Heart right ventricle (tissue), 16 donors: ENCODE measurements at regions not wholly inside any gene's neighbourhood (a gene's known extent, or its start where the extent isn't known, plus 50 kb on each side); places are given as distances from the start of the nearest gene placed in this dataset.
"Not testable (repeated sequence)": the region's sequence is repeated elsewhere in the genome, so short reads cannot be mapped to it uniquely, and the experiment has no call there.

ENCODE experiments used
- ATAC-seq, 8 donors: fragments of 200-7000 bp; cut with Tn5 transposase; one replicate each; pipeline ENCODE4 v1.9.1; 2020; ENCODE audit warnings: mild to moderate bottlenecking in 8 of 8, moderate library complexity in 8 of 8, moderate number of reproducible peaks in 1 of 8
- DNase-seq, 2 donors: peaks; one replicate each; pipeline ENCODE4 v3.0.0-alpha.2; 2020
- H3K27ac ChIP-seq, 10 donors: fragments of 200-600 bp; sonication (generic) in 2 of 10; one replicate each; pipeline versions ENCODE4 v1.5.0 to v1.8.0; 2020 to 2022; ENCODE audit warnings: mild to moderate bottlenecking in 3 of 10
- H3K27me3 ChIP-seq, 7 donors: fragments of 200-600 bp; one replicate each; pipeline ENCODE4 v1.8.0; 2021 to 2022; ENCODE audit warnings: mild to moderate bottlenecking in 2 of 7
- H3K36me3 ChIP-seq, 9 donors: fragments of 200-600 bp; sonication (generic) in 1 of 9; one replicate each; pipeline versions ENCODE4 v1.5.0 to v1.8.0; 2020 to 2022; ENCODE audit warnings: mild to moderate bottlenecking in 2 of 9
- H3K4me1 ChIP-seq, 9 donors: fragments of 200-600 bp; sonication (generic) in 1 of 9; one replicate each; pipeline versions ENCODE4 v1.5.0 to v1.8.0; 2020 to 2022; ENCODE audit warnings: mild to moderate bottlenecking in 4 of 9
- H3K4me3 ChIP-seq, 10 donors: fragments of 200-600 bp; sonication (generic) in 2 of 10; one replicate each; pipeline versions ENCODE4 v1.5.0 to v1.8.0; 2020 to 2022; ENCODE audit warnings: mild to moderate bottlenecking in 7 of 10, moderate library complexity in 2 of 10
- H3K9me3 ChIP-seq, 11 donors: fragments of 200-600 bp in 10 of 11; sonication (generic) in 2 of 11; one replicate each; pipeline versions ENCODE4 v1.5.0 to v1.8.0; 2013 to 2022; ENCODE audit warnings: mild to moderate bottlenecking in 2 of 11, control low read depth in 1 of 11, moderate library complexity in 1 of 11
- CTCF ChIP-seq, 9 donors: fragments of 200-600 bp; sonication (generic) in 2 of 9; IDR thresholded peaks; one replicate each; pipeline versions ENCODE4 v1.5.0 to v1.8.0; 2021 to 2022; ENCODE audit warnings: antibody characterized with exemption in 9 of 9, mild to moderate bottlenecking in 5 of 9, moderate library complexity in 1 of 9
- WGBS, 2 donors: extraction: QIAGEN DNeasy Blood & Tissue Kit; methylation state at CpG; one replicate each; pipeline ENCODE4 v1.1.7; 2013; ENCODE audit warnings: inconsistent platforms in 1 of 2; 5-methylcytosine and 5-hydroxymethylcytosine counted together
- intact Hi-C, 10 donors: fragments of 100-400 bp; cut with DNase I; formaldehyde crosslinking; loops; one replicate each; pipeline versions ENCODE4 v1.11.1 to v1.14.2; 2022
- donor health status: Arrhythmogenic right ventricular cardiomyopathy.
- donor health status: ischemic (EF 13 %, LVEDD 7.1; RV severe dilation, severe dysfunction).
- donor health status: healthy with polysubstance abuse.
- donor health status: DM: no; HTN: yes; CAD: no.
- donor health status: DM: no; HTN: no; CAD: no.
- donor health status: ischemic (EF 25% LVEDD 6.9; RV normal size, moderate dysfunction).
- donor health status: ischemic (EF 25% LVEDD 5.7; RV mildly dilated, moderate dysfunction).
- donor health status: healthy.
- donor health status: DM: yes; HTN: yes; CAD: no.
- donor health status: Ischemic cardiomyopathy.
- donor health status: ischemic (EF 35%, LVEDD 5.7; RV mildly dilated, moderate dysfunction).
- donor health status: nonischemic (EF 11% LVEDD 7.7; RV severe dilation, severe dysfunction).
- donor health status: DM: yes; HTN: yes; CAD: no.
- donor health status: PGD.
- donor health status: ischemic (EF 29% LVEDD 5.4; RV normal size, mild dysfunction).
- donor health status: nonischemic (EF 23%, LVEDD 6.1; RV moderate dilation, normal function).

- H3K4me1 ChIP-seq, result peaks cover 0 to 12% (median 0%) of the 10 kb centered on the region in 9 donors
- intact Hi-C loops, result no loop called here
- no peak for ATAC-seq
- no peak overlapping the region for H3K4me3 ChIP-seq
- no peak overlapping the region for H3K27ac ChIP-seq
- H3K27me3 ChIP-seq, result peaks cover 0 to 50% (median 12%) of the 10 kb centered on the region in 7 donors
- DNase-seq, result no peak
- no peak for TF ChIP-seq CTCF (IDR thresholded peaks at IDR 0.05)
- whole genome bisulfite sequencing, 2 donors, result 75 to 78% methylated on average over 7 of the region's 7 CpGs
- H3K36me3 ChIP-seq, result no peaks in the 10 kb centered on the region
- H3K9me3 ChIP-seq, result peaks cover 0 to 8% (median 0%) of the 10 kb centered on the region in 11 donors
These were observed 179.6 kb downstream of the OR4M2 start for GRCh38 chr15:22259881-22260421.

GRCh38 chr15:22262613-22263020 is 182.3 kb downstream of the OR4M2 start:
- H3K4me1 ChIP-seq, result peaks cover 0 to 19% (median 0%) of the 10 kb centered on the region in 9 donors
- DNase-seq, result no peak

DNA sequence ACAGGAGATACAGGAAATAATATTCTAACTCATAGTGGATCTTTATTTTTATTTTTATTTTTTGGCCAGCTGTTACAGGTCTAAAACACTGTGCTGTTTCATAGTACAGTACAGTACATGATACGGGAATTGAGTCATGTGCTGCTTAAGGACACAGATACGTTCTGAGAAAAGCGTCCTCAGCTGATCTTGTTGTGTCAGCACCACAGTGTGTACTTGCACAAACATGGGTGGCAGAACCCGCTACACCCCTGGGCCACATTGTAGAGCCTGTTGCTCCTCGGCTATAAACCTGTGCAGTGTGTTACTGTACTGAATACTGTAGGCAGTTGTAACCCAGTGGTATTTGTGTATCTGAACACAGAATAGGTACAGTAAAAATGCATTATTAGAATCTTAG is 183.4 kb downstream of the OR4M2 start:
- H3K4me1 ChIP-seq, result peaks cover 0 to 19% (median 0%) of the 10 kb centered on the region in 9 donors
- DNase-seq, result no peak
- H3K36me3 ChIP-seq, result no peaks in the 10 kb centered on the region
- H3K27ac ChIP-seq, result peak overlapping the region in 1 of 10 donors; percentile 55
- H3K9me3 ChIP-seq, result no peaks in the 10 kb centered on the region
- H3K4me3 ChIP-seq, result no peak overlapping the region
- TF ChIP-seq CTCF (IDR thresholded peaks at IDR 0.05), result no peak
- peak in 4 of 8 donors; percentile 66 to 87 (median 78) for ATAC-seq
- peaks cover 0 to 26% (median 0%) of the 10 kb centered on the region in 7 donors for H3K27me3 ChIP-seq
- intact Hi-C loops, result no loop called here
- WGBS, 2 donors, result 59 to 70% methylated on average over 5 of the region's 5 CpGs

More at GRCh38 chr15:22262613-22263020, 182.3 kb downstream of the OR4M2 start:
- peaks cover 0 to 29% (median 3%) of the 10 kb centered on the region in 7 donors for H3K27me3 ChIP-seq
- H3K36me3 ChIP-seq, result no peaks in the 10 kb centered on the region
- no peaks in the 10 kb centered on the region for H3K9me3 ChIP-seq
- no peak for TF ChIP-seq CTCF (IDR thresholded peaks at IDR 0.05)
- intact Hi-C loops, result no loop called here
- H3K27ac ChIP-seq, result peak overlapping the region in 1 of 10 donors; percentile 55
- peak overlapping the region in 1 of 10 donors; percentile 1 for H3K4me3 ChIP-seq
- whole genome bisulfite sequencing, 2 donors, result 80 to 85% methylated on average over 13 of the region's 13 CpGs
- peak in 3 of 8 donors; percentile 7 to 53 (median 41) for ATAC-seq

- H3K9me3 ChIP-seq, ATAC-seq, intact Hi-C loops, H3K36me3 ChIP-seq, H3K4me3 ChIP-seq, DNase-seq: not testable (repeated sequence)
- H3K27ac ChIP-seq, result peak overlapping the region in 1 of 10 donors; percentile 55
- 80 to 86% methylated on average over 3 of the region's 3 CpGs for WGBS, 2 donors
- peaks cover 0 to 26% (median 0%) of the 10 kb centered on the region in 7 donors for H3K27me3 ChIP-seq
- peaks cover 0 to 19% (median 0%) of the 10 kb centered on the region in 9 donors for H3K4me1 ChIP-seq
These were observed 183.9 kb downstream of the OR4M2 start for GRCh38 chr15:22264272-22264671.
